GM21447 (cell line): ENCODE measurements at regions not wholly inside any gene's neighbourhood (a gene's known extent, or its start where the extent isn't known, plus 50 kb on each side); places are given as distances from the start of the nearest gene placed in this dataset.
"Not testable (repeated sequence)": the region's sequence is repeated elsewhere in the genome, so short reads cannot be mapped to it uniquely, and the experiment has no call there.

Experiments
- ATAC-seq: cut with Tn5 transposase; IDR thresholded peaks from one replicate; pipeline ENCODE4 v1.9.1; 2021; ENCODE audit not compliant: unreplicated experiment

- ATAC-seq, result no peak
These were observed 648.5 kb downstream of the LMO4 start for GRCh38 chr1:87977145-87977544.

- ATAC-seq, result no peak
These were observed 650.4 kb downstream of the LMO4 start for GRCh38 chr1:87979079-87979478.

- ATAC-seq, result no peak
These were observed 651.8 kb downstream of the LMO4 start for GRCh38 chr1:87980494-87980893.

GRCh38 chr1:87981386-87981785 lies 652.7 kb downstream of the LMO4 start:
- ATAC-seq, result no peak

- no peak for ATAC-seq
These were observed 653.1 kb downstream of the LMO4 start for GRCh38 chr1:87981810-87982209.

GRCh38 chr1:87983841-87984240 lies 655.2 kb downstream of the LMO4 start:
- ATAC-seq, result no peak

DNA sequence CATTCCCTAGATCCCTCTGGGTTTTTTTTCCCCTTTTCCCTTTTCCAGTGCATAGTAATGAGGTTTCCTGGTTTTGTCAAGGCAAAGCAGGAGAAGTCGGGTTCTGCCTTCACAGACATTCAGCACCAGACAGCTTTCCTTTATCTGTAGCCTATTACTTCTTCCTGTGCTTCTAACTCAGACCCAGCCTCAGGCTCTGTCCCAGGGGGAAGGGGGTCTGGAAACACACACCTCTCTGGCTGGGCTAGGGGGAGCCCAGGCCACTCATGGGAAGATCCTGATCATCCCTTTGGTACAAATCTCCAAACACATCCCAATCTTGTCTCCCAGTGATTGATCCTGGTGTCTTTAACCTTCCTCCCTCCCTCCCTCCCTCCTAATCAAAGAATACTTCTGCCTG lies 656.4 kb downstream of the LMO4 start:
- no peak for ATAC-seq

GRCh38 chr1:87986130-87986866 lies 657.6 kb downstream of the LMO4 start:
- no peak for ATAC-seq

GRCh38 chr1:87989346-87989745 lies 660.7 kb downstream of the LMO4 start:
- no peak for ATAC-seq

DNA sequence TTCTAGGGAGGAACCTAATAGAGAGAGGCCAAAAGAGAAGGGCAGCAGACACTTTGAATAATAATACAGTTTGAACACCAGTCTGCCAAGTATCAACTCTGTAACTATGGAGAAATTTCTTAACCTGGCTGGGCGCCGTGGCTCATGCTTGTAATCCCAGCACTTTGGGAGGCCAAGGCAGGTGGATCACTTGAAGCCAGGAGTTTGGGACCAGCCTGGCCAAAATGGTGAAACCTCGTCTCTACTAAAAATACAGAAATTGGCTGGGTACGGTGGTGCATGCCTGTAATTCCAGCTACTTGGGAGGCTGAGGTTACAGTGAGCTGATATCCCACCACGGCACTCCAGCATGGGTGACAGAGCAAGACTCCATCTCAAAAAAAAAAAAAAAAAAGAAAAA lies 663.9 kb downstream of the LMO4 start:
- not testable (repeated sequence) for ATAC-seq

DNA sequence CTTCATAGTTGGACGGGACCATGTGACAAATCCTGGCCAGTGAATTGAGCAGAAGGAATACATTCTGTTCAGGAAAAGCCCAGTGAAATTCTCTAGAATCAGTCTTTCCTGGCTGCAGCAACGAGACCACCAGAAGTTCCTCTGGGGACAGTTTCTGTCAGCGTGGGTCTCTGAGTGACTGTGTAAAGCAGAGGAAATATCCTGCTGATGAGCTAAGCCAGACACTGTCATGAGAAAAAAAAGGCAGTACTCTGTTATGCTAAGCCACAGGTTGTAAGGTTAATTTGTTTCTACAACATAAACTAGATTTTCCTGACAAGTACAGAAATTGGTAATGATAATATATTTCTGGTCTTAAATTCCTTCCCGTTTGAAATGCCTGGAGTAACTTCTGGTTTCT lies 664.4 kb downstream of the LMO4 start:
- no peak for ATAC-seq

- ATAC-seq, result no peak
These were observed 671.2 kb downstream of the LMO4 start for GRCh38 chr1:87999852-88000251.

GRCh38 chr1:88001460-88001859 lies 672.8 kb downstream of the LMO4 start:
- no peak for ATAC-seq

DNA sequence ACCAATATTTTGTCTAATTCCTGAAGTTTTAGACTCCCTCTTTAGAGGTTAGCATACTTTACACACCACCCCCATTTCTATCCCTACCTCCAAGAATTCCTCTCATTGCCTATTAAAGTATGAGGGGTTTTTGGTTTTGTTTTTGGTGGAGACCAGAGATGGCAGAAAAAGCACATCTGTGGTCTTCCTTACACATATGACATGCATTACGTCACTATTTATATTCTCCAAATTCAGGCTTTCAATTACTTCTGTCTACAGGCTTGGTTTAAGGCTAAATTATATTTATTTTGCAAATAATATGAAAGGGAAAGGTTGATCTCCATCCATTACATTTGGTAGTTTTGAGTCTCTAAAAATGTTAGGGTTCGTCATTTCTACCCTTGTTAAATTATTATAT lies 674.6 kb downstream of the LMO4 start:
- ATAC-seq, result no peak

DNA sequence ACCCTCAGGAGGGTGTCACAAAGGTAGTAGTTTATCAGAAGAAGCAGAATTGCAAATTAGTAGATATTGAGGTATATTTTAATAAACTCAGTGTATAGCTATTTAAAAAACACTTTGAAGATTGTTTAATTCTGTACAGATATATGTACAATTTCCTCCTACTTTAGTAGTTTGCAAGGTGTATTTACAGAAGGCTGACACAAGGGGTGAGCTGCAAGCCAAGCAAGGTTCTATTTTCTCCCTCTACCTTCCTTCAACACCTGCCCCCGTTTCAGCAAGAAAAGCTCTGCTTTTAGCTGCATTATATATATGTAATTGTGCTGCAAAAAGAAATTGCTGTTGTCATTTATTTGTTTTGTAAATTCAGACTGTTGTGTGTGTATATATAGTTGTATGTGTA lies 674.2 kb upstream of the PKN2 start:
- ATAC-seq, result no peak

DNA sequence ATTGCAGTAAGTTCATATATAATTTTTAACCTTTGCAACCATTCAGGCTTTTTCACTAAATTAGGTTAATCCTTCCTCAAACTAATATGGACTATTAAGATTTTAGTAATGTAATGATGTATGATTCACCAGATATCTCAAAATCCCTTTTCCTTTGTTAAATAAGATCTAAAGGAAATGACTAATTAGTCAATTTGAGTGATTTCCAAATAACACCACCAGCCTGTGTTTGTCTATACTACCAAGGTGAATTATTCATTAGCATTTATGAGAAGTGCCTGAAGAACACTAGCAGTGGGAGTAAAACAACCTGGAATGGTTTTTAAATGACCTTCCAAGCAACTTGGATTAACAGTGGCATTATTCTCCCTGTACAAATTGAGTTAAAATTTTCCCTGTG lies 670.6 kb upstream of the PKN2 start:
- ATAC-seq, result no peak

GRCh38 chr1:88014131-88014530 lies 669.9 kb upstream of the PKN2 start:
- no peak for ATAC-seq

- no peak for ATAC-seq
These were observed 667.1 kb upstream of the PKN2 start for GRCh38 chr1:88016947-88017346.

GRCh38 chr1:88021529-88021928 lies 662.5 kb upstream of the PKN2 start:
- no peak for ATAC-seq

DNA sequence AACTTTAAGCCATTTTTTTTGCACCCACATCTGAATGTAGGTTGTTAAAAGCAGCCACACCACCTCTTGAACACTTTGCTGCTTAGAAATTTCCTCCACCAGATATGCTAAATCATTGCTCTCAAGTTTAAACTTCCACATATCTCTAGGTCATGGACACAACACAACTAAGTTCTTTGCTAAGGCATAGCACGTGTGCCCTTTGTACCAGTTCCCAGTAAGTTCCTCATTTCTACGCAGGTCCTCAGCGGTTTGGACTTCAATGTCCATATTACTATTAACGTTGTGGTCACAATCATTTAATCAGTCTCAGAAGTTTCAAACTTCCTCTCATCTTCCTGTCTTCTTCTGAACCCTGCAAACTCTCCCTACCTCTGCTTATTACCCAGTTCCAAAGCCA lies 661.6 kb upstream of the PKN2 start:
- no peak for ATAC-seq

DNA sequence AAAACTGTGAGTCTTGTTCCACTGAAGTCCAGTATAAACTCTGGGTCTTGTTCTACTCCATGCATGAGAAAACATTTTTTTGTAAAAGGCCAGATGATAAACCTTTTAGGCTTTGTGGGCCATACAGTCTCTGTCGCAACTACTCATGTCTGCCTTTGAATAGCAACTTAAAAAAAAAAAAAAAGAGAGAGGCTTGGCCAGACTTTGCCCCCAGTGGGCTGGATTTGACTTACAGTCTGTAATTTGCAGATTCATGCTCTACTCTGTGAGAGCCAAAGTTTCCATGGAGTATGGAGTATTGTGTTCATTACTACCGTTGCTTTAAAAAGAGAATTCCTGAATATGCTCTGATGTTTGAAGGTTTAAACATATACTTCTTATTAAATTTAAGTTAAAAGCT lies 654.9 kb upstream of the PKN2 start:
- no peak for ATAC-seq

DNA sequence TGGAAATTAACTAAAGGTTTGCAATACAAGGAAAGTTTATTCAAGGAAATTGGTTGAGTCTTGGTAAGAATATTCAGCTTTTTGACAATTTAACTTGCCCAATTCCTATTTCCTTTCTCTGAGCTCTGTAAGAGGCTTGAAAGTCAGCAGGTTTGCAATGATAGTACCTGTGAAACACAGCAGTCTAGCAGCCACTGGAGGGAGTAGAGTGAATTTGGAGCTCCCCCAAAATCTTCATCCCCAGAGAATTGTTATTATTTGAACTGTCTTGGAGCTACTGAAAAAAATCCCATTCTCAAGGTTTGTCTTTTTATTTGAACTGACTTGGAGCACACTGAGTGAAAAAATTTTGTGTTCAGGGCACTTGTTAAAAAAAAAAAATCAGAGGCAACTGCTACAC lies 654.2 kb upstream of the PKN2 start:
- ATAC-seq, result no peak

DNA sequence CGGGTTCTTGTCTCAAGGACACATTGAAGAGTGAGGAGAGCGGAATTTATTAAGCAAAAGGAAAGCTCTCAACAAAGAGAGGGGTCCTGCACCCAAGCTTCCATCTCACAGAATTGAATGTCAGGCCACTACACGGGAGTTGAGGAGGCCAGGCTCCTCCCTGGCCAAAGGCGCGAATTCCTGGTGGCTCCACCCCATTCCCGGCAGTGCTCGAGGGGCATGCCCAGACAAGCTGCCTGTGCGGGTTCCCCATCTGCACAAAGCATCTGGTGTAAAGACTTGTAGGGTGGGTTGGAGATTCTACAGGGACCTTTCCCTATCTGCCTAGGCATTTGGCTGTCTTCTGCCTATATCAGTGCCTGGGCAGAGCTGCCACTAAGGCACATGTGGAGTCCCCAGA lies 648.5 kb upstream of the PKN2 start:
- no peak for ATAC-seq
